Common myeloid progenitor, CD34-positive (primary cell): ENCODE measurements at regions not wholly inside any gene's neighbourhood (a gene's known extent, or its start where the extent isn't known, plus 50 kb on each side); places are given as distances from the start of the nearest gene placed in this dataset.
A peak's percentile ranks its signal among the peaks of the same experiment; 100 is the strongest.

ENCODE experiments used
- CTCF ChIA-PET: fragments of 350-600 bp; sonication (Branson Sonifier 250); formaldehyde crosslinking; loops from one replicate; lab custom pipeline; 2021; ENCODE audit warnings: antibody characterized with exemption; lab: Charles Lee
- POLR2A ChIA-PET: fragments of 350-600 bp; sonication (Branson Sonifier 250); formaldehyde crosslinking; loops from one replicate; lab custom pipeline; 2021; ENCODE audit warnings: antibody characterized with exemption; lab: Charles Lee
- DNase-seq, 3 donors: peaks; one replicate each; pipeline versions ENCODE4 v3.0.0 to v3.0.0-alpha.2; 2013
- H3K27ac ChIP-seq, 2 experiments: 1 replicate in 1 of 2; 2 replicates in 1 of 2; pipeline ENCODE4 v1.7.0; 2013; ENCODE audit warnings: inconsistent platforms in 2 of 2, low read length in 2 of 2, mild to moderate bottlenecking in 2 of 2, low read depth in 1 of 2, moderate library complexity in 1 of 2; ENCODE audit not compliant: severe bottlenecking in 2 of 2, insufficient read depth in 1 of 2, poor library complexity in 1 of 2
- H3K27me3 ChIP-seq, 5 experiments: replicated peaks in 2 of 5; 1 replicate in 3 of 5; 2 replicates in 2 of 5; pipeline versions ENCODE4 v1.6.1 to v1.7.0; 2013; ENCODE audit warnings: low read length in 4 of 5, mild to moderate bottlenecking in 2 of 5, moderate library complexity in 2 of 5, inconsistent platforms in 1 of 5; ENCODE audit not compliant: insufficient read depth in 5 of 5, control insufficient read depth in 4 of 5
- H3K36me3 ChIP-seq, 4 experiments: 1 replicate in 2 of 4; 2 replicates in 2 of 4; pipeline versions ENCODE4 v1.6.1 to v1.7.0; 2013; ENCODE audit warnings: low read length in 3 of 4, control low read depth in 1 of 4, mild to moderate bottlenecking in 1 of 4; ENCODE audit not compliant: control insufficient read depth in 4 of 4, insufficient read depth in 4 of 4
- H3K4me1 ChIP-seq, 4 experiments: 1 replicate in 3 of 4; 2 replicates in 1 of 4; pipeline versions ENCODE4 v1.6.1 to v1.7.1; 2013; ENCODE audit warnings: low read length in 3 of 4, mild to moderate bottlenecking in 3 of 4, control low read depth in 1 of 4, inconsistent platforms in 1 of 4, moderate library complexity in 1 of 4; ENCODE audit not compliant: control insufficient read depth in 4 of 4, insufficient read depth in 4 of 4; ENCODE audit errors: control extremely low read depth in 1 of 4
- H3K4me3 ChIP-seq, 7 experiments: 1 replicate in 4 of 7; 2 replicates in 3 of 7; pipeline versions ENCODE4 v1.5.1 to v1.7.0; 2013; ENCODE audit warnings: mild to moderate bottlenecking in 7 of 7, low read length in 6 of 7, moderate library complexity in 6 of 7, inconsistent platforms in 2 of 7, low read depth in 2 of 7, control low read depth in 1 of 7; ENCODE audit not compliant: insufficient read depth in 4 of 7, control insufficient read depth in 1 of 7; ENCODE audit errors: extremely low read depth in 1 of 7
- H3K9me3 ChIP-seq, 5 experiments: 1 replicate in 4 of 5; 2 replicates in 1 of 5; pipeline versions ENCODE4 v1.6.1 to v1.7.1; 2013; ENCODE audit warnings: low read length in 4 of 5, mild to moderate bottlenecking in 2 of 5, inconsistent platforms in 1 of 5, low read depth in 1 of 5, moderate library complexity in 1 of 5; ENCODE audit not compliant: control insufficient read depth in 4 of 5, insufficient read depth in 2 of 5; ENCODE audit errors: control extremely low read depth in 1 of 5
- WGBS: methylation state at CpG from one replicate; pipeline ENCODE4 v1.1.5; 2013; ENCODE audit not compliant: insufficient coverage; 5-methylcytosine and 5-hydroxymethylcytosine counted together

DNA sequence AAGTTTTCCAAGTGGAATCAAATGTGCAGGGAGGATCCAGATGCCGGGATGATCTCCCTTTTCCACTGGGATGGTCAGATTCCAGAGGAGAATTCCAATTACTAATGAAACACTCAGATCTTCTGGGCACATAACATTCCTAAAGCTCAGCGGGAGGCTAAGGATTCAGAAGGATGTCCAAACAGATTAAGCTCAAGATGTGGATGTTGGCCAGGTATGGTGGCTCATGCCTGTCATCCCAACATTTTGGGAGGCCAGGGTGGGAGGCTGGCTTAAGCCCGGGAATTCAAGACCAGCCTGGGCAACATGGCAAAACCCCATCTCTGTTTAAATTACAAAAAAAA, 62.0 kb upstream of the PNMA1 start:
- peaks cover 10 to 50% (median 32%) of the 10 kb centered on the region in 4 experiments for H3K4me1 ChIP-seq
- H3K9me3 ChIP-seq = no peaks in the 10 kb centered on the region
- no peak overlapping the region for H3K4me3 ChIP-seq
- no peaks in the 10 kb centered on the region for H3K27me3 ChIP-seq
- POLR2A ChIA-PET = interaction anchor here (1.5 kb wide), 1 partner anchor 22 kb away, joined by 6 read pairs; no protein-coding TSS in a partner anchor
- H3K36me3 ChIP-seq = peaks cover 0 to 9% (median 2%) of the 10 kb centered on the region in 4 experiments
- WGBS = 100% methylated on average over 2 of the region's 3 CpGs
- no peak overlapping the region for H3K27ac ChIP-seq
- DNase-seq = no peak
- CTCF ChIA-PET = interaction anchor here (0.9 to 6.7 kb wide), 12 partner anchors 9 to 49 kb away, joined by 3 to 43 read pairs (median 4); no protein-coding TSS in a partner anchor

DNA sequence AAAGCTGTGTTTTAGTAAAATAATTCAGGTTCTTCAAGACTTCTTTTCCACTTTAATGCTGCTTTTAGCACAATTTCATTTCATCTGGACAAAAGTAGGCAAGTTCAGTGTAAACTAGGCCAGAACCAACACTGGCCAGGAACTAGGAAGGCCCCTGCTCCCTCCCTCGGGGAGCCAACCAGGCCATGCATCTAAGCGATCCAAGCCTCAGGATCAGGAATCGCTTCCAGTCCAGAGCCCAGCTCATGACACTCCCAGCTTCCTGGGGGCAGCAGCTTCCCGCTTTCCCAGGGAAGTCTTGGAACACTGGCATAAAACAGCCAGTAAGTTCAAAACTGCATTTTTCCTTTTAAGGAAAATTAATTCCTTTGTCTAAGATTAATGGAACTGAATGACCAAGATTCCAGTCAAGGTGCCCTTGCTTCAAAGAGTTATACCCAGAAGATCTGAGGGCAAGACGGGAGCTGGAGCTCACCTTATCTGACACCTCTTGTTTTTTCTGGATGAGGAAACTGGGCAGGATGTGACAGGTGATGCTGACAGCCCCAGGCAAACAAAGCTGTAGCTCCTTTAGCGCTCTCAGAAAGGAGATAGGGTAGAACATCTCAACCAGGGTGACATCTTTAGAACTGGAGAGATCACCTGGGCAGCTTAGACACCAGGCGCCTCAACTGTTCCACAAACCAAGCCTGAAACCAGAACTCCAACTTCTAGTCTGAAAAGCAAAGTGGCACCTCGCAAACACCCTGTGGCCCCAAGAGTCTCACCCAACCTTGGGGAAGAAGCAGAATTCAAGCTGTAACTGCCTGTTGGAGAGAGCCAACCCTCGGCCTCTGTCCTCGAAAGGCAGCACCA, 61.4 kb upstream of the PNMA1 start:
- H3K36me3 ChIP-seq = peaks cover 0 to 8% (median 2%) of the 10 kb centered on the region in 4 experiments
- ChIA-PET CTCF (interaction anchor here (0.7 to 6.7 kb wide), 13 partner anchors 9 to 50 kb away, joined by 3 to 43 read pairs (median 4); no protein-coding TSS in a partner anchor), POLR2A (interaction anchor here (1.5 kb wide), 1 partner anchor 22 kb away, joined by 6 read pairs; no protein-coding TSS in a partner anchor)
- peaks cover 16 to 56% (median 38%) of the 10 kb centered on the region in 4 experiments for H3K4me1 ChIP-seq
- H3K27ac ChIP-seq = peak overlapping the region in 1 of 2 experiments; percentile 2
- no peak overlapping the region for H3K4me3 ChIP-seq
- WGBS = 96% methylated on average over 10 of the region's 10 CpGs
- H3K27me3 ChIP-seq = no peaks in the 10 kb centered on the region
- no peaks in the 10 kb centered on the region for H3K9me3 ChIP-seq
- DNase-seq = no peak

- CTCF ChIA-PET = interaction anchor here (1.0 to 6.7 kb wide), 9 partner anchors 8 to 51 kb away, joined by 3 to 43 read pairs (median 5); no protein-coding TSS in a partner anchor
- Histone ChIP-seq H3K27me3 (no peaks in the 10 kb centered on the region), H3K36me3 (peaks cover 0 to 4% (median 0%) of the 10 kb centered on the region in 4 experiments), H3K4me3 (no peak overlapping the region), H3K9me3 (no peaks in the 10 kb centered on the region), H3K27ac (peak overlapping the region in 1 of 2 experiments; percentile 19), H3K4me1 (peaks cover 23 to 64% (median 43%) of the 10 kb centered on the region in 4 experiments)
- POLR2A ChIA-PET = no interaction called here
- DNase-seq = no peak
- WGBS = 94% methylated on average over 2 of the region's 2 CpGs
Measured at GRCh38 chr14:73774671-73775070, 60.5 kb upstream of the PNMA1 start.

DNA sequence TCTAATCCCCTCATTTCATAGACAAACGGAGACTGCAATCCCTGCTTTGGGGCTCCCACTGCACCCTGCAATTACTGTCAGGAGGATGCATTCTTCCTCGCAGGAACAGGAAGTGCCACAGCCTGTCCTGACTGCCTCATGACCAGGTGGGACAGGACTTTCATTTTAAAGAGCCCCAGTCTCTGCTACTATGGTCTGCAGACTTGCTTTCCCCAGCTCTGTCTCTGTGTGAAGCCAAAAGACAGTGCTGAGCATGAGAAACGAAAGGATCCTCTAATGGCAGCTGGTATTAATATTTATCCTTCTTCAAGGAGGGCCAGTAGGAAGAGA, 60.0 kb upstream of the PNMA1 start:
- Histone ChIP-seq H3K27me3 (no peaks in the 10 kb centered on the region), H3K4me3 (peak overlapping the region in 1 of 7 experiments; percentile 16), H3K9me3 (no peaks in the 10 kb centered on the region), H3K36me3 (peaks cover 0 to 4% (median 0%) of the 10 kb centered on the region in 4 experiments), H3K4me1 (peaks cover 23 to 66% (median 45%) of the 10 kb centered on the region in 4 experiments), H3K27ac (no peak overlapping the region)
- ChIA-PET POLR2A (no interaction called here), CTCF (interaction anchor here (1.0 to 6.7 kb wide), 5 partner anchors 10 to 45 kb away, joined by 3 to 43 read pairs (median 6); no protein-coding TSS in a partner anchor)
- DNase-seq = no peak
- 40% methylated on average over 3 of the region's 3 CpGs for WGBS

- Histone ChIP-seq H3K27me3 (no peaks in the 10 kb centered on the region), H3K27ac (no peak overlapping the region), H3K36me3 (peaks cover 0 to 4% (median 0%) of the 10 kb centered on the region in 4 experiments), H3K4me1 (peaks cover 21 to 69% (median 48%) of the 10 kb centered on the region in 4 experiments), H3K9me3 (no peaks in the 10 kb centered on the region), H3K4me3 (peak overlapping the region in 1 of 7 experiments; percentile 16)
- ChIA-PET POLR2A (interaction anchor here (2.0 kb wide), 1 partner anchor 32 kb away, joined by 6 read pairs; no protein-coding TSS in a partner anchor), CTCF (interaction anchor here (1.0 to 6.7 kb wide), 5 partner anchors 9 to 45 kb away, joined by 3 to 43 read pairs (median 7); a partner anchor contains a TSS)
- WGBS = 86% methylated on average over 6 of the region's 11 CpGs
- no peak for DNase-seq
Measured at GRCh38 chr14:73773441-73774240, 59.5 kb upstream of the PNMA1 start.

- WGBS = 2% methylated on average over 7 of the region's 7 CpGs
- H3K27me3 ChIP-seq = no peaks in the 10 kb centered on the region
- H3K9me3 ChIP-seq = no peaks in the 10 kb centered on the region
- peak; percentile 55 to 88 (median 78) for DNase-seq
- peaks cover 20 to 57% (median 42%) of the 10 kb centered on the region in 4 experiments for H3K4me1 ChIP-seq
- H3K36me3 ChIP-seq = peaks cover 0 to 4% (median 0%) of the 10 kb centered on the region in 4 experiments
- CTCF ChIA-PET = interaction anchor here (0.6 to 6.7 kb wide), 8 partner anchors 10 to 99 kb away, joined by 3 to 43 read pairs (median 8); a partner anchor contains a TSS
- peak overlapping the region in 1 of 2 experiments; percentile 75 for H3K27ac ChIP-seq
- POLR2A ChIA-PET = interaction anchor here (0.5 to 2.5 kb wide), 8 partner anchors 7 to 43 kb away, joined by 3 to 17 read pairs (median 4); a partner anchor contains a TSS
- H3K4me3 ChIP-seq = peak overlapping the region in 3 of 7 experiments; percentile 13 to 37 (median 26)
Measured at GRCh38 chr14:73771848-73772638, 57.9 kb upstream of the PNMA1 start.
